CD4-positive, alpha-beta T cell treated with Interleukin-4 for 4 hours (primary cell): ENCODE measurements at regions not wholly inside any gene's neighbourhood (a gene's known extent, or its start where the extent isn't known, plus 50 kb on each side); places are given as distances from the start of the nearest gene placed in this dataset.

Source experiments
- DNase-seq: peaks from one replicate; pipeline ENCODE4 v3.0.0-alpha.2; 2020

DNA sequence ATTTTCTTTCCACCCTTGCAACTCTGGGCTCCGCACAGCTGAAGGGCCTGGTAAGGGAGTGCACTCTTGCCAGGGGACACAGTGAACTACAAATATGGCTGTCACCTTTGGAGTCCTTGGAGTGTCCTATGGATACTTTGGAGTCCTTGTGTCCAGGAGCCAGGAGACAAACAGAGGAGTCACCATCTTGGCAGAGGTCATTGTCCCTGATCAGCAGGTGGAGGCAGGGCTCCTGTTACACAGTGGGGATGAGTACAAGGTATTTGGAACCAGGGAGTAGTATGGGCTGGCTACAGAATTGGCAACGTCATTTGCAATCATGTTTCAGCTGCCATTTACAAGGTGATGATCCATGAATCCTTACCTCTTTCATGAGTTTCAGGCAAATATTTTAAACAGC, 132.5 kb downstream of the FAM161A start:
- no peak for DNase-seq

DNA sequence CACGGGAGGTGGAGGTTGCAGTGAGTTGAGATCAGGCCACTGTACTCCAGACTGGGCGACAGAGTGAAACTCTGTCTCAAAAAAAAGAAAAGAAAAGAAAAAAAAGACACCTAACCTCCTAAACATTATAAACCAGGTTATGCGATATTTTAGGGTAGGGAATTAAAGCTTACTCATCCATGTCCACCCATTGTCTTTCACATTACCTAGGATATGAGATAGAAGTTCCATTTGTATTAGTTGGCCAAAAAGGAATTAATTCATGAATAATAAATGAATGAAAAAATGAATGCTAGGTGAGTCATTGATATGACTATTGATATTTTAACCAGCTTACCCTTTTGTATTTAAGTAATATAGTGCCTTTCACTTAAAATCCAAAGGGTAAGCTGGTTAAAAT, 132.9 kb downstream of the FAM161A start:
- DNase-seq, result no peak

DNA sequence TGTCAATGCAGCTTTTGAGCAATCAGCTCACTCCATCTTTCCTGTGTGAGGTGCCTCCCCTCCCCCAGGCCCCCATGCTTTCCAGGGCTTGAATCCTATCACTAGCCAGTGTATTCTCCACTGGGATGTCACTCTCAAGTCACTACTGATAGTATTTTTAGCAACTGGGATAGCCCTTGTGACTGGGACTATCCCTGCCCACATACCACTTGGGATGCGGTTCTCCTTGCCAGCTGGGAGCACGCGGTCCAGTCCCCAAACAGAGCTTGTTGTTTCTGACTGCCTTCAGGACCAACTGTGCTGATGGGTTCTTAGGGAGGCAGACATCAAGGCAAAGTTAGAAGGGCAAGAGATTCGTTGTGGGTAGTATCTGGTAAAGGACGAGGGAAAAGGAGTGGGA, 134.9 kb downstream of the FAM161A start:
- DNase-seq, result no peak

DNA sequence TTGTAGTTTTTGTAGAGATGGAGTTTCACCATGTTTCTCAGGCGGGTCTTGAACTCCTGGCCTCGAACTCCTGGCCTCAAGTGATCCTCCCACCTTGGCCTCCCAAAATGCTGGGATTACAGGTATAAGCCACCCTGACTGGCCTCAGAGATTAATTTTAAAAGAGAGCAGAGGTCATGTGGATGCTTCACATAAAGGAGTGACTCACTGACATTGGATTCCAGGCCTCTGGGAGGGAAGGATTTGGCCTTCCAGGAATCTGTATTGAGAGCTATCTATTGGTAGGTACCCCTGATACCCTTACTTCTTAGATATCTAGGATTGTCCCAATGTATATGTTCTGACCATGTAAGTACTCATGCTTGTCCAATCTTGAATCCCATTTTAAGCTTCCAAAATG, 138.4 kb downstream of the FAM161A start:
- DNase-seq, result no peak

DNA sequence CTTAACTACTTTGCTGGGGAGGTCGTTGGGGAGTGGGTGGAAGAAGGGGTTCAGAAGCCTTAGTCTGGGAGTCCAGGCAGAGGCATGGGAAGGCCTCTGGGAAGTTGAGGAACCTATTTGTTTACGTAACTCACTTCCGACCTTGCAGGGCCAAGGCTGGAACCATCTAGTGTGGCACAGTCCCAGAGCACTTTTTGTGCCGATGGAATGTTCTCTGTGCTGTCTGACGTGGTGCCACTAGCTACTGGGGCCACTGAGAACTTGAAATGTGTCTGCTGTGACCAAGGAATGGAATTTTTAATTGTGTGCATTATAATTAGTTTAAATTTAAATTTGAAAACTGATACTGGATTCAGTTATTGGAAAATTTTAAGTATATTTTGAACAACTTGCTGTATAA, 139.7 kb downstream of the FAM161A start:
- DNase-seq, result no peak

DNA sequence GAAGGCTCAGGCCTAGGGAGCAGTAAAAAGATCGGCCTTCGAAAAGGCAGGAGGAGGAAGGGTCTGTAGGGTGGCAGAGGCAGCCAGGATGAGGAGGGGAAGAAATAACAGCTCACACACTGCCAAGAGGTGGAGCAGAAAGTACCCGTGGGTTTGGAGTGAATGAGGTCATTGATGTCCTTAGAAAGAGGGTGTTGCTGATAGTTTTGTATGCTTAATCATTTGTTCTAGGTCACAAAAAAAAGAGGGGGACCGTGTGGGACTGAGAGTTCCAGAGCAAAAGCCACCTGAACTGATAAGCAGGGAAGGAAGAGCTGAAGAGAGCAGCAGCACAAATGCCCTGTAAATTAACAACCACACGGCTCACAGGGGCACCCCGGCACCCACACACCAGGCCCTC, 140.4 kb downstream of the FAM161A start:
- DNase-seq, result no peak

DNA sequence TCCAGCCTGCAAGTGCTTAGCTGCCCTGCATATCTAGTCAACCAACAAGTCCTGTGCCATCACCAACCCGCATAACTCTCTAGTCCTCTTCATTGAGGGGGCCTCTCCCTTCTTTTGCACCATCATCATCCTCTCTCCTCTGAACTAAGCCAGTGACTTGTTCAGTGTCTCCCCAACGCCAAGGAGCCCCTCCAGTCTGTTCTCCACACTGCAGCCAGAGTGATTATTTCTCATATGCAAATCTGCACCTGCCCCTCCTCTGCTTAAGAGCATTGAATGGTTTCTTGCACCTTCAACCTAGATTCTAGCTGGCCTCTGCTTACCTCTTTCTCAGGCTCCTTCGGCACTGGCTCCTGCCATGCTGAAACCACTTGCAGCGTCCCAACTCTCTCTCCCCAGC, 141.8 kb downstream of the FAM161A start:
- no peak for DNase-seq

DNA sequence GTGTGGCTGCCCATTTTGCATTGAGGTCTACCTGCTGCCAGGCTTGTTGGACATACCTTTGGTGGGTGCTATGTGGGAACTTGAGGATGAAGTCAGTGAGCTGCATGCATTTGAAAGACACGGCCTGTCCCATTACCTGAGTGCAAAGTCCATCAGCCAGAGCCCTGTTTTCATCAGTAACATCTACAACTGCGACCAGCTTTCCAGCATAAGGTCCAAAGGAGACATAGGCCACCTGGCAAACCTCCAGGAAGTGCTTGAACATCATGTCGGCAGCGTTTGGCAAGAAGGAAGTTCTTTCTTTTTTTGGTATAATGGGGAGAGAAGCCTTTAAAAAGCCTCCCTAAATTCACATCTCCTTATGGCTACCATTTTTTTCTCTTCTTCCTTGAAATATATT, 143.1 kb downstream of the FAM161A start:
- DNase-seq, result no peak

DNA sequence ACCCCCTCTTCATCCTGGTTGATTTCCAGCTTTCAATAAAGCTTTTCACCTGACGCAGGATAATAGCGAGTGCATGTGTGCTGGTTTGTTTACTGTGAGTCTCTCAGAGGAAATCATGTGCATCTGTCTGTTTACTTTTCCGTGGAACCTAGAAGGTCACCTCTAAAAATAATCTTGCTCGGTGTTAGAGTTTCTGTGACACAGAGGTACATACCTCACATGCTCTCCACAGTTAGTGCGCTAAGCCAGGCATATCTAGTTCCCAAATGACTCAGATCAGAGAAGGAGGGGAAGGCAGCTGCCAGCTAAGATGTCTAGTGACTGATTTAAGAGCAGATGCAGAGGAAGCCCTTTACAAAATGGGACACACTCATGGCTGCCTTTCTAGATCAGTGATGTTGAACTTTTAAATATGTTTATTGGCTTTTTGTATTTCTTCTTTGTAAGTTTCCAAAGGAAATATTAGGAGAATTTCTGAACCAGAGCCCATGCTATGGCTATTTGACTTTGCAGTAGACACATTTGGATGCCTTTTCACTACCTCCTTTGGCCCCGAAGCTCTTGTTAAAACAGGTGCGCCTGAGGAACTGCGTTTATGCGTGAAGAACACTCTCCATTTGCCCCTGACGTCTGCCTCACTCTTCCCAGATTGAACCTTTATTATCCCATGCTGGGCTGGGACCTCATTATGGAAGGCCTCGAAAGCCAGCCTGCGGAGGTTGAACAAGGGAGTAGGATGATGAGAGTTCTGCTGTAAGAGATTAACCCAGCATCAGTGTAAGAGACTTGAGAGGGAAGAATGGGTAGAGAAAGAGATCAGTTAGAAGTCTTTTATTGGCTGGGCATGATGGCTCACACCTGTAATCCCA, 145.6 kb downstream of the FAM161A start:
- no peak for DNase-seq

DNA sequence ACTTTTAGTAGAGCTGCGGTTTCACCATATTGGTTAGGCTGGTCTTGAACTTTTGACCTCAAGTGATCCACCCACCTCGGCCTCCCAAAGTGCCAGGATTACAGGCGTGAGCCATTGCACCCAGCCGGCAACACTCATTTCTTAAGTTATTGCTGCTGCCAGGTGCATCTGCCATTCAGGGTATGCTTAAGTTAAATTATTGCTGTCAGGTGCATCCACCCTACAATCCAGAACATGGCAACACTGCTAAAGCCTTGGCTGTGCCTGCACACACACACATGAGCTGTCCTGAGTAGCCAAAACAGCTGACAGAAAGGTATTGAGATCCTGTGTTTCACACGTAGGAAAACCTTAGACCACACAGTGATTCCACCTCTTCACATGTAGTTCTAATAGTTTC, 148.2 kb downstream of the FAM161A start:
- DNase-seq, result no peak

DNA sequence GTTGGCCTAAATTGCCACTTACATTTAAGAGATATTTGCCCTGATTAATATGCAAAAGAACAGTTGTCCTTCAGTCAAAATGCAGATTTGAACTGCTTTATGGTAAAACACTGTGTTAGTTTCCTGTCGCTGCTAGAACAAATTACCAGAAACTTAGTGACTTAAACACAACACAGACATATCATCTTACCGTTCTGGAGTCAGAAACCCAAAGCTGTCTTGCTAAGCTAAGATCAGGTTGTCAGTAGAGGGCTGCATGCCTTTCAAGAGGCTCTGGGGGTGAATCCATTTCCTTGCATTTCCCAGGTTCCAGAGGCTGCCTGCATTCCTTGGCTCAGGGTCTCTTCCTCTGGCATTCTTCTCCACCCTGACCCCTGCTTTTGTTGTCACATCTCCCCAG, 149.5 kb downstream of the FAM161A start:
- no peak for DNase-seq

DNA sequence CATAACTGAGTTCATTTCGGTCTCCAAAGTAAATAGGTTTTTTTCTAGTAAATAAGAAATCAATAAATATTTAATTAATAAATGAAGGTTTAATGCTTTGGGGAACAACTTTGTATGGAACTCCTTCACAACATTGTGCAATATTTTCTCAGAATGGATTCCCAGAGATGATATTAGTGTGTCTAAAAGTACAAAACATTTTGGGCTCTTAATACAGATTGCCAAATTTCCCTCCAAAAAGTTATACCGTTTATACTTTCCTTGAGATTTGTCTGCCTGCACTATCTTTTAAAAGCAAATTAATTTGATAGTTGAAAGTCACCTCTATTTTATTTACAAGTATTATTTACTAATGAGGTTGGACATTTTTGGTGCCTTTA, 151.8 kb downstream of the FAM161A start:
- no peak for DNase-seq

DNA sequence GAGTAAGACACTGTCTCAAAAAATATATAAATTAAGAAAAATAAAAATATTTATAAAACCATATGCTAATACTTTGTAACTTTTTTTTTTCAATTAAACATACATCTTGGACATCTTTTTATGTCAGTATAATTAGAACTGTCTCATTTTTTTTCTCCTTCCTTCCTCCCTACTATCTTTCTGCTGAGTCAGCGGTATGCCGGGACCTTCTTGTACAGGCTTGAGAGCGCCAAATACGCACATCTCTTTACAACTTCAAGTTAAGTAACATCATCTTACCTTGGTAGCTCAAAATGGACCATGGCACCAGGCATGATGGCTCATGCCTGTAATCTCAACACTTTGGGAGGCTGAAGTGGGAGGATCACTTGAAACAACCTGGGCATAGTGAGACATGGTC, 153.4 kb downstream of the FAM161A start:
- DNase-seq, result no peak

DNA sequence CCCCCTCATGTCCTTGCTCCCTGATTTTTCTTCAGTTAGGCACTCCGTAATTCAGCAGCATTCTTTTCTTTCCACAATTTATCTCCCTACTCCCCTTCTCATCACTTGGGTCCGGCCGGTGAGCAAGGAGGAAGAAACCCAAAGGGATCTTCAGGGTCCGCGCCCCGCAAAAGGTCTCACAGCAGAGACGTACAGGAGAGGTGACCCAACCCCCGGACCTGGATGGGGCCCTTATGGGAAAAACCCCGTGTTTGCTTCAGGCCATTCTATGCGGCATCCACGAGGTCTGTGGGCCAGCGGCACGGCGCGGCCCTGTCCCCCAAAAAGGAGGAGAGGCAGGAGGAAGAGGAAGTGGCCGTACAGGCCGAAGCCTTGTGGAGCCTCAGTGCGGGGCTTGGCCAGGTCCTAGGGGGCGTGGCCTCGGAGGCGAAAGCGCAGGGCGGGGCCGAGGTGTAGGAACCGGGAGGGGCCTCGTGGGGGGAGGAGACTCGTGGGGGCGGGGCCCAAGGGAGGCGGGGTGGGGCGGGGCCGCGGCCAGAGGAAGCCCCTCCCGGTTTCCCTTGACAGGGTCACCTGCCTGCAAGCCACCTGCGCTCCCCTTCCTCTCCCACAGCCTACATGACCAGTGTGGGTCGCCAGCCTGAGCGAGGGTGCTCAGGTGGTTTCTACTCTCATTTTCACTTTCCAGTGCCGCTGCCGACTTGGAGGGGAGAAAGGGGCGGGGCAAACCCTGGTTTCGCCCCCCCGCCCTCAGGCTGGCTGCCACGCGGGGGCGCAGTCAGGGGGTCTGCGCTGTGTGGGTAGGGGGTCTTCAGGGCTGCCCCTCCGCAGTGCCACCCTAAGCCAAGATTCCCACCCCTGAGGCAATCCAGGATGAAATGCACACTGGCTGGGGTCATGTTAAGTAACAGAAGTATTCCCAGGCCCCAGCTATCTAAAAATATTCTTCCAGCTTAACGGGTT, 156.4 kb upstream of the XPO1 start:
- peak; percentile 76 for DNase-seq

DNA sequence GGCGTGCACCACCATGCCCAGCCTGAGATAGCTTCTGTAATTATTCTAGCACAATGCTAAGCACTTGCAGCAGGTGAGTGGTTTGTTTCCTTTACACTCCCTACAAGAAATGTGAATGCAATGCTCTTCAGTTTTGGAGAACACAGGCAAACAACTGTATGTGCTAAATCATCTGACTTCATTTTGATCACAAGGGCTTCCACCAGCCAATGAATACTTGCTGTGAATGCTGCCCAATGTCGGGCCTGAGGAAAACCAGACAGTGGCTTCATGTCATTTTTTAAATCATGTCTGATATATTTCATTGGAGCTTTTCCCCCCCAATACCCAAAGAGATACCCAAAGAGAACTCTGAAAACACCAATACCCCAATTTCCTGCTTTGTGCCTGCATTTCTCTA, 155.6 kb upstream of the XPO1 start:
- no peak for DNase-seq

DNA sequence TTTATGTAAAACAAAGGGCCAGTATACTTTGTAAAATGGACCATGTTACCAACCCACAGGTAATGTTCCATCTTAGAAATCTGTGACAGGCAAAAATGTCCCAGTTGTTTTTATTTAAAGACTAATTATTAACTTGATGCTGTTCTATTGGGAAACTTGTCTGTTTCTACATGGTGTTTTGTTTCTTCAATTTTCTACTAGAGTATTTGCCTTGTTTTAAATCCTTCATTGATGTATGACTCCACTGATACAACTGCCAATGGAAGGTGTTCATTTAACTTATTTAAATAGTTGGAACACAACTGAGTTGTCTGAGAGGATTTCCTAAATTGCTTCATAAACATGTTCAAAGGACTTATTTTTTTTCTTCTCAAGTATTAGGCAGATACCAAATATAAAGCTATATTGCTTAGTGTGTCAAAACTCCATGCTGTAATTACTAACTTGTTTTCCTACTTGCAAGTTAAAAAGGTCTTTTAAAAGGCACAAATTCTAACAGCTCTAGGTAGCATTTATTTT, 152.0 kb upstream of the XPO1 start:
- no peak for DNase-seq

DNA sequence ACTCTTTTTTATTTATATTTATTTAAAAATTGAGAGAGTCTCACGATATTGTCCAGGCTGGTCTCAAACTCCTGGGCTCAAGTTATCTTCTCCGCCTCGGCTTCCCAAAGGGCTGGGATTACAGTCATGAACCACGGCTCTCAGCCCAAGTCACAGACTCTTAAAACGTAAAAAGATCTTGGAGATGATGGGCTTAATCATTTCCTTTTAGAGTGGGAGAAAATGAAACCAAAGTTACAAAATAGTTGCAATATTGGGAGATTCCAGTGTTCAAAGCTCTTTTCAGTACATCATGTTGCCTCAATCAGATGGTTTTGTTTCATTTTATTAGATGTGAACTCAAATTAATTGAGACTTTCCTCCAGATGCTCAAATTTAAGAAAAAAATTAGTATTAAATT, 151.4 kb upstream of the XPO1 start:
- DNase-seq, result no peak

DNA sequence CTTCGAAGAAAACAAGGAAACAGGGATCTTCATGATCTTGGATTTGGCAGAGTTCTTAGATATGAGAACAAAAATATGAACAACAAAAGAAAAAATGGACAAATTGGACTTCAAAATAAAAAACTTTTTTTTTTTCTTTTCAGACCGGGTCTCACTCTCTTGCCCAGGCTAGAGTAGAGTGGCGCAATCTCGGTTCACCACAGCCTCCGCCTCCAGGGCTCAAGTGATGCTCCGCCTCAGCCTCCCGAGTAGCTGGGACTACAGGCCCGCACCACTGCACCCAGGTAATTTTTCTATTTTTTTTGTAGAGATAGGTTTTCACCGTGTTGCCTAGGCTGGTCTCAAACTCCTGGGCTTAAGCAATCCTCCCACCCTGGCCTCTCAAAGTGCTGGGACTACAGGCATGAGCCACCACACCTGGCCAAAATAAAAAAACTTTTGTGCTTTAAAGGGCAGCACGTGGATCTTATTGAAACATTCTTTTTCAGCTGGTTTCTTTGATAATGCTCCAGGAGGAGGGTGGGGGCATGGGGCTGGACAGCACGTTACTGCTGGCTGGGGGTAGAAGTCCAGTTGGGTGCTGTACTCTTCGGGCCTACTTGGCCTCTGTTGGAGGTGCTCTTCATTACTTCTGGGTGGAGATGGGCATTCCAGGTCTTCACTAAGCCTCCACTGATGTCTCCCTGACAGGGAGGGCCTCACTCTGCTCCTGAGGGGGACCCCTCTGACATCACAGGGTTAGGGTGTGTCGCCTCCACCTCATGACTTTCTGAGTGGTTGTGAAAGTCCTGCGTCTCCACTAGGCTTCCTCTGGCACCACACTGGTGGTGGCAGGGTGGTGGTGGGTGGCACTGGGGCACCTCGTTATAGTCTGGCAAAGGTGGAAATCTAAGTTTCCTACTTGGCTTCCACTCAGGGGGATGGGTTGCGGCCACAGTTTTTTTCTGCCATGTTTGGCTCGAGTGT, 150.5 kb upstream of the XPO1 start:
- no peak for DNase-seq

DNA sequence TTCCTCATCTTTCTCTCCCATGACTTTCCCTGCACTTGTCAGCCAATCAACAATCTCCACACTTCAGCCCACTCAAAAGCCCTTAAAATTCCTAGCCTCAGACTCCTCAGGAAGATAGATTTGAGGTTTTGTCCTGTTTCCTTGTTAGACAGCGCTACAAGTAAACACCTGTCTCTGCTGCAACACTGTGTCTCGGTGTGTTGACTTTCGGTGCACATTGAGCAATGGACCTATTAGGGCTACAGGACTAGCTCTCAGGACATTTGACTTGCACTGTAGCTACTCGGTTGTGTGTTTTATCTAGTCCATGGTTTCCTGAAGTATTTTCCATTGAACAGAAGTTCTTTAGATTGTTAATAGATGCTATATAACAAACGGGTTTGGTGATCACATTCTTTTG, 140.9 kb upstream of the XPO1 start:
- no peak for DNase-seq

DNA sequence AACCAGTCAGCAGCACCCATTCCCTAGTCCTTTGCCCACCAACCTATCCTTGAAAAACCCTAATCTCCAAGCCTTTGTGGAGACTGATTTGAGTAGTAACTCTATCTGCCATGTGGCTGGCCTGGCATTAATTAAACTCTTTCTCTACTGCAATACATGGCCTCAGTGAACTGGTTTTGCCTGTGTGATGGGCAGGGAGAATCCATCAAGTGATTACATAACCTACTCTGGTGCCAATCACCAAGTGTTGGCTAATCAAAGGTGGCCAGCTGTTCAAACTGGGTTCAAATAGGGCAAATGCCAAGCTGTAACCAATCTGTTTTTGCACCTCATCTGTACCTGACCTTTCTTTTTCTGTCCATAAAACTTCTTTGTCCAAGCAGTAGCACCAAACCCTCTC, 139.8 kb upstream of the XPO1 start:
- DNase-seq, result no peak

DNA sequence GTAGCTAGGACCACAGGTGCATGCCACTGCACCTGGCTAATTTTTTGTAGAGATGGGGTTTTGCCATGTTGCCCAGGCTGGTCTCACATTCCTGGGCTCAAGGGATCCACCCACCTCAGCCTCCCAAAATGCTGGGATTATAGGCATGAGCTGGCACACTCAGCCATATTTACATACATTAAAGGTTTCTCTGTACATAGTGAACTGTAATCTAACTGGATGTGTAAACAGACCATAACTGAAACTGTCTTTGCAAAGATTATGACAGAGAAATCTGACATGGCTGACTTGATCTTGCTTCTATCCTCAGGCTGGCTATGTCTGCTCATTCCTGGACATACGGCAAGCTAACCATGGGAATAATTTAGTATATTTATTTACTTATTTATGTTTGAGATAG, 139.2 kb upstream of the XPO1 start:
- no peak for DNase-seq

DNA sequence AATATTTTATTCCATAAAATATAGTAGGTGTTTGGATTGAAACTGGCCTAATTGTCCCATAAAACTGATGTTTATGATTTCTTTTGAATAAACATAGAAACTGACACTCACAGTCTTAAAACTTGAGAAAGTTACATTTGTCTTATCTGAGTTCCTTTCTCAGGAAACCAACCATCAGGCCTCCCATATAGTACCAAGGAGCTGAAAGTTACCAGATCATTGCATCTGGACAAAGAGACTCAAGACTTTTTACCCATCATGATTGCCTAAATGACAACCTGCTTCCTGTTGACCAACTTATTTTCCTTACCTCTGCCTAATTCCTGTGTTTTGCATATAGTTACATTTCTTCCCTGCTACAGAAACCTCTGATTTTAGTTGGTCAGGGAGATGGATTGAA, 137.0 kb upstream of the XPO1 start:
- DNase-seq, result no peak
